Jurkat, Clone E6-1 (cell line): ENCODE measurements at regions not wholly inside any gene's neighbourhood (a gene's known extent, or its start where the extent isn't known, plus 50 kb on each side); places are given as distances from the start of the nearest gene placed in this dataset.
"Not testable (repeated sequence)": the region's sequence is repeated elsewhere in the genome, so short reads cannot be mapped to it uniquely, and the experiment has no call there.

Experiments used
- DNase-seq: peaks from one replicate; pipeline ENCODE4 v3.0.0-alpha.2; 2011; ENCODE audit warnings: low read depth, low spot score
- H3K4me3 ChIP-seq: 2 replicates; pipeline ENCODE4 v1.5.1; 2011; ENCODE audit warnings: mild to moderate bottlenecking, low read length, control low read depth, moderate library complexity

- H3K4me3 ChIP-seq = no peak overlapping the region
- no peak for DNase-seq
Measured at GRCh38 chr9:88821033-88821745, 170.1 kb upstream of the S1PR3 start.

- H3K4me3 ChIP-seq = no peak overlapping the region
- no peak for DNase-seq
Measured at GRCh38 chr9:88821746-88822106, 169.5 kb upstream of the S1PR3 start.

- no peak for DNase-seq
- no peak overlapping the region for H3K4me3 ChIP-seq
Measured at GRCh38 chr9:88824711-88825110, 166.6 kb upstream of the S1PR3 start.

- no peak for DNase-seq
- H3K4me3 ChIP-seq = no peak overlapping the region
Measured at GRCh38 chr9:88826181-88826580, 165.1 kb upstream of the S1PR3 start.

GRCh38 chr9:88826771-88827181 lies 164.5 kb upstream of the S1PR3 start:
- no peak overlapping the region for H3K4me3 ChIP-seq
- no peak for DNase-seq

DNA sequence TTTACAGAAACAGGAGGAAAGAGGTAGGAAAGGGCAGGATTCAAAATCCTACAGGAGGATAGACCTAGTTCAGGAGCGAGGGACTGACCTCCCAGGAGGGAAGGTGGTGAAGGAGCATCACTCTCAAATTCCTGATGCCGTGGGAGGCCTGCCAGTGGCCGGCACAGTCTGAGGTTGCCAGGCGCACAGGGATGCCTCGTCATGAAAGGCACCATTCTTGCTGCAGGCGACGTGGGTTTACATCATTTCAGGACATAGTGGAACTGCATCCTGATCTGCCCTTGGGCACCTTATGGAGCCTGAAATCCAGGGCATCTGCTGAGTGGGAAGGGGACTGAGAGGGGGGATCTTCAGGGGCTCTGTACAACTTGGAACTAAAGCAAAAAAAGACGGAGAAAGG lies 163.2 kb upstream of the S1PR3 start:
- no peak overlapping the region for H3K4me3 ChIP-seq
- no peak for DNase-seq

DNA sequence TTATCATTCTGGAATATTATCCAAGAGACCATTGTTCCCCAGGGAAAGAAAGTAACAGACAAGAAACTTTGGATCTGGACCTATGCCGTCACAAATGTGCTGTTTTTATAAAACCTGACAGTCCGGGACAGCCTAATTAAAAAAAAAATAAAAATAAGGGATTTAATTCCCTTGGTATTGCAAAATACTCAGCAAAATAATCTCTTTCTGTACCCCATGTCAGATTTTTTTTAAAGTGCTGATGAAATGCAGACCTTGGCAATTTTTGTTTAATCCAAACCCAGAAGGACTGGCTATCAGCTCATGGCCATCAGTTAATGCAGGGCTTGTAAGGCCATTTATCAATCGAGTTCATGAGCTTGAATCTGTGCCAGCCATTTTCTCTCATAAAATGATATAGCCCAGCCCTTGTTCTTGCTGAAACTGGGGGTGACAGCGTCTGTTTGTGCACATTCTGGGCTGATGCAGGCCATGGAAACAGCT lies 162.7 kb upstream of the S1PR3 start:
- DNase-seq = no peak
- H3K4me3 ChIP-seq = no peak overlapping the region

DNA sequence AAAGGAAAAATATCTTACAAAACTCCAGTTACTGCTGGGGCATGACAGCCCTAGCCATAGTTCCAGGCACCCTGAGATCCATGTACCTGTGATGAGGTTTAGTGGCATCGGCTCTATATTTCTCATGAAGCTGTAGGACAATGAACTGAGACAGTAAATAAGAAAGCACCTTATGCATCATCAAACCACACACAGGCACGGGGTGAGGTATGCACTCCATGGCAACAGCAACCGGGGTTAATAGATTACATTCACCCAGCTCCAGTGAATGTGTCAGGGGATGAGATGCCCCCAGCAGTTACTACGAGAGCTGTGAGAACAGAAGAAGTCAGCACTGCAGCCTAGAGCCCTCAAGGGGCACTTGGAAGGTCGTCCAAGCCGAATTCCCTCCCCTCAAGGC lies 162.0 kb upstream of the S1PR3 start:
- H3K4me3 ChIP-seq = no peak overlapping the region
- DNase-seq = no peak

DNA sequence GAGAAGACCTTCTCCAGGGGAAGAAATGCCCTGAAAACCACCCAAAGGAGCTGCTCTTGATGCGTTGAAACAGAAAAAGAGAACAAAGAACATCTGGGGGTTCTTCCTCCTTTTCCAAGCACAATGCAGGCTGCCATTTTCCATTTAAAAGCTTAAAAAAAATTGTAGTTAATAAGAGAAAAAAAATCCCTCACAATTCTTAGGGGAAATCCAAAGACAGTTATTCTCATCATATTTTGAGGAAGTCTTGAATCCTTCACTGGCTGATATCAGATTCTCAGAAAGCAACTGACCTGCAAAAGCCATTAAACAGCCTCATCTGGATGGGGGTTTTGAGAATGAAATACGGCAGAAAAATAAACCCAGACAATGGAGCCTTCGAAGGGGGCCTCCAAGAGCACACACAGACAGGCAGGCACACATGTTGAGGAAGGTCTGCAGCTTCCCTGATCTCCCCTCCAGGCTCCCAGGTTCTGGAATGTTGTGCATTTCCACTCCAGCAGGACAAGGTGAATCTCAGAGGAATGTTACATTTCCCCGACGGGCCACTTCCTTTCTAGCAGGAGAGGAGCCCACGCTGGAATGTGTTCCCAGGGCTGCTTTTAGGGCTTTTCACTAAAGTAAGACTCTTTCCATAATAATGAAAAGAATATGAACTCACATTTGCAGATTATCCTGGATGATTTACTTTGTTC lies 159.4 kb upstream of the S1PR3 start:
- DNase-seq = no peak
- H3K4me3 ChIP-seq = no peak overlapping the region

- DNase-seq = no peak
- H3K4me3 ChIP-seq = no peak overlapping the region
Measured at GRCh38 chr9:88833946-88834345, 157.3 kb upstream of the S1PR3 start.

GRCh38 chr9:88835038-88835466 lies 156.2 kb upstream of the S1PR3 start:
- no peak overlapping the region for H3K4me3 ChIP-seq
- peak; percentile 91 for DNase-seq

DNA sequence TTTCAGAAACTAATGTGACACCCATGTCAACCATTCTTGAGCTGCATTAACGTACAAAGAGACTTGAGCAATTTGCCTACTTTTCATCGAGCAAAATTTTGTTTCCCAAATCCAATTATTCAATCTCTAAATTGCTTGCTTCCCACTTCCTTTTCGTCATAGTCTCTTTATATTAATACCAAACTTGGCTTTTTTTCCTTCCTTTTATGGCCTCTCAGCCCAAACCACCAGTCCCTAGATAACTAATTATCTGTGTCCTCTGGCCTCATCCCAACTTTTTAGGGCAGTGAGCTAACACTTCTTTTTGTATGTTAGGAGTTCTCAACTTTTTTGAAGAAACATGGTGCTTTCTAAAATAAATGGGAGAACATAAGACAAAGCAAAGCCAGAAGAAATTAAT lies 155.5 kb upstream of the S1PR3 start:
- no peak overlapping the region for H3K4me3 ChIP-seq

GRCh38 chr9:88837731-88838130 lies 153.5 kb upstream of the S1PR3 start:
- DNase-seq = no peak
- no peak overlapping the region for H3K4me3 ChIP-seq

More for the DNA sequence above, 155.5 kb upstream of the S1PR3 start:
- no peak for DNase-seq

DNA sequence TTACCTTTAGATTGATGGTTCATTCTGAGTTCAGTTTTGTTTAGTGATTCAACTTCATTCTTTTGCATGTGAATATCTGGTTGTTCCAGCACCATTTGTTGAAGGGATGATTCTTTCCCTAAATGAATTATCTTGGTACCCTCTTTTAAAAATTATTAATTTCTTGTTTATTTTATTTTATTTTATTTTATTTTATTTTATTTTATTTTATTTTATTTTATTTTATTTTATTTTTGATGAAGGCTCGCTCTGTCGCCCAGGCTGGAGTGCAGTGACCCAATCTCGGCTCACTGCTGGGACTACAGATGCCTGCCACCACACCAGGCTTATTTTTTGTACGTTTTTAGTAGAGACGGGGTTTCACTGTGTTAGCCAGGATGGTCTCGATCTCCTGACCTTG lies 141.4 kb upstream of the S1PR3 start:
- not testable (repeated sequence) for H3K4me3 ChIP-seq, DNase-seq

DNA sequence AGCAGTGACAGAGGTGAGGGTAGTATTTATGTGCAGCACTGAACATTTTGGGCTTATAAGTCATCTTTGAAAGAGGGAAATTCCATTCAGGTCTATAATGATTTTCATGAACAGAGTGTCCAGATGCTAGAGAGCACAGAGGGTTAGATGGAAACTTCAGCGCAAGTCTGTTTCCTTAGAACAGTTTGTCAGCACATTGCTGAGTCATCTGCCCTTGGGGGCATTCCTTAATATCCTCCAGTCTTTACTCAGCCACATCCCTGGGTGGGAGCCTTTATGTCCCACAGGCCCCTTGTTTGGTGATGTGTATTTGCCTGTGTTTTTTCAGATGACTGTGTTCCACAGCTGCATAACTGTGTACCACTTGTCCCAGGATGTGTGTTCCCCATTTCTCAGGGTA lies 138.5 kb upstream of the S1PR3 start:
- H3K4me3 ChIP-seq = no peak overlapping the region
- DNase-seq = no peak

- no peak overlapping the region for H3K4me3 ChIP-seq
- no peak for DNase-seq
Measured at GRCh38 chr9:88870627-88871026, 120.6 kb upstream of the S1PR3 start.

GRCh38 chr9:88871669-88872068 lies 119.6 kb upstream of the S1PR3 start:
- DNase-seq = no peak
- H3K4me3 ChIP-seq = no peak overlapping the region

DNA sequence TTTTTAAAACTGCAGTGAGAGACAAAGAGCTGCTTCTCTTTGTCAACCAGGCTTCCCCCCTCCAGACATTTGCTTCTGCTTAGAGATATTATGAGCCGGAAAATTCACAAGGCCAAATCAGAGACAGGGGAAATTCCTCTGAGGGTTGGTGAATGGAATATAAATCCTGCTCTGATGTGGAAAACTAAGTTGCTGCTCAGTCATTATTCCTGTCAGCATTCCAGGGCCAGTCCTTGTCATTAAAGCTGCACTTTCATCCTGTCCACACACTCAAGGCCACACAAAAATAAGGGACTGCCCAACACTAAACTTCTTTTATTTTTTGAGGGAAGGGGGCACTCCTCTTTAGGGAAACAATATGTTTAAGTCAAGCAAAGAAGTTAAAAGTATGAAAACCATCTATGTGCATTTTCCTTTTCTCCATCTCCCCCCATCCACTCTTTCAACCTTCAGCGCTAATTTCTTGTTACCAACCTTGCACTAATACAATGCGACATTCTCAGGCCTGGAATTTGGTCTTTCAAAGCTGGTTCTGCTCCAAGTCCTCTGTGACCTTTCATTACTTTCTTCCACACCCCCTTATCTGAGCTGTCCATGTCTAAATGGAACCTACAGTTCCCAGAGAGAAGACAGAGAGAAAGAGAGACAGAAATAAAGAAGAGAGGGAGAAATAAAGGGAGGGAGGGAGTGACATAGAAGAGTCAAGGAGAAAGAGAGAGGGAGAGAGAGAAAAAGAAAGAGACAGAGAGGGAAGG lies 118.9 kb upstream of the S1PR3 start:
- no peak for DNase-seq
- H3K4me3 ChIP-seq = no peak overlapping the region

DNA sequence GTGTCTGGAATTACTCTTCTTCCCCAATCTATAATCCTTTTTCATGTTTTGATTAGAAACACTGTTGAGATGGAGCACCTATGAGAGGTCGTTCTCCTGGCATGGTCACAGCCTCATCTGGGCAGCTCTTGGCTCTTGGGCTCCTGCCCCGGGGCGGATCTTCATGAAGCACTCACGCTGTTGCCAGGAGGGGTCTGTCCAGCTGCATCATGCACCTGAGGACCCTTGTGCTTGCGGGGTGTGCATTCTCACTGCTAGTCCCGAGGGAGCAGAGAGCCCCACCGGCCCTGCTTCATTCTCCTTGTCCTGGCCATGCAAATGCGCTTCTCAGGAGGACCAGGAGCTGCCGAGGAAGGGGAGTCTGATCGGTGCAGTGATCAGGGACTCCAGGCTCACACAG lies 117.6 kb upstream of the S1PR3 start:
- DNase-seq = no peak
- no peak overlapping the region for H3K4me3 ChIP-seq

DNA sequence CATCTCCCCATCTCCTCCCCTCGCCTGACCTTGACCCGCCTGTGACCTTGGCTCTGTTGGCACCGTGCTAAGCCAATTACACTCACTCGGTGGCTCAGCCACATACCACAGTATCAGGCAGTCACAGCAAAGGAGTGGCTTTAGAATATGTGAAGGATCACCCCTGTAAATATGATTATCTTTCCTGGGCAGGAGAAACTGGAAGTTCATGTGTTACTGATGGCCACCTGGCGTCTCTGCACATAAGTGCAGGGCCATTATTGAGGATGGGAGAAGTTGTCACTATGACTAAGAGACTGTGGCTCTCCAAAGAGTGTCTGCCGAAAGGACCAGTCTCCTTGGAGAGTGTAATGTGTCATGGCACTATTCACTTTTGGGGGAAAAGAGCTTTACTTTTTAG lies 116.9 kb upstream of the S1PR3 start:
- no peak for DNase-seq
- H3K4me3 ChIP-seq = no peak overlapping the region
